PC-9 (cell line): ENCODE measurements at regions not wholly inside any gene's neighbourhood (a gene's known extent, or its start where the extent isn't known, plus 50 kb on each side); places are given as distances from the start of the nearest gene placed in this dataset.

Experiments used
- BruUV-seq: library from RNA; stranded (reverse); fragments of 400-500 nt; replicated peaks from 2 replicates; lab custom pipeline; 2021; lab: Mats Ljungman, UMichigan
- CTCF ChIA-PET: fragments of 300-600 bp; sonication (Branson Sonifier 250); formaldehyde crosslinking; loops from one replicate; lab custom pipeline; 2022; ENCODE audit warnings: antibody characterized with exemption; lab: Charles Lee
- POLR2A ChIA-PET: fragments of 300-600 bp; sonication (Branson Sonifier 250); formaldehyde crosslinking; loops from one replicate; lab custom pipeline; 2022; ENCODE audit warnings: antibody characterized with exemption; ENCODE audit not compliant: unreplicated experiment; lab: Charles Lee
- DNase-seq, 2 experiments: peaks; one replicate each; pipeline versions ENCODE4 v3.0.0 to v3.0.0-alpha.2; 2015 to 2022; ENCODE audit warnings: mixed read lengths in 1 of 2
- H2AFZ ChIP-seq: fragments of 200-600 bp; sonication (generic); 2 replicates; pipeline ENCODE4 v1.8.1; 2017; ENCODE audit warnings: antibody characterized with exemption
- H3F3A ChIP-seq: fragments of 200-600 bp; sonication (generic); 2 replicates; pipeline ENCODE4 v1.8.1; 2017; ENCODE audit warnings: antibody characterized with exemption, mild to moderate bottlenecking, low read depth; ENCODE audit not compliant: insufficient read depth
- H3K27ac ChIP-seq: fragments of 200-600 bp; sonication (generic); 2 replicates; pipeline ENCODE4 v1.6.1; 2016; ENCODE audit warnings: mixed run types
- H3K27me3 ChIP-seq: fragments of 200-600 bp; sonication (generic); 2 replicates; pipeline ENCODE4 v1.6.1; 2016; ENCODE audit warnings: low read depth, mixed run types; ENCODE audit not compliant: insufficient read depth
- H3K36me3 ChIP-seq: fragments of 200-600 bp; sonication (generic); 2 replicates; pipeline ENCODE4 v1.6.1; 2016; ENCODE audit warnings: low read depth, mixed run types
- H3K4me1 ChIP-seq: fragments of 200-600 bp; sonication (generic); replicated peaks from 2 replicates; pipeline ENCODE4 v1.6.1; 2016; ENCODE audit warnings: mixed run types; ENCODE audit not compliant: insufficient read depth
- H3K4me2 ChIP-seq: fragments of 200-600 bp; sonication (generic); 2 replicates; pipeline ENCODE4 v1.6.1; 2017; ENCODE audit warnings: mixed run types
- H3K4me3 ChIP-seq: fragments of 200-600 bp; sonication (generic); 2 replicates; pipeline ENCODE4 v1.6.1; 2016; ENCODE audit warnings: mixed run types
- H3K79me2 ChIP-seq: fragments of 200-600 bp; sonication (generic); 2 replicates; pipeline ENCODE4 v1.6.1; 2017; ENCODE audit warnings: low read depth, mixed run types
- H3K9me2 ChIP-seq: fragments of 200-600 bp; sonication (generic); 2 replicates; pipeline ENCODE4 v1.8.1; 2017; ENCODE audit warnings: mild to moderate bottlenecking; ENCODE audit not compliant: insufficient read depth
- H3K9me3 ChIP-seq: fragments of 200-600 bp; sonication (generic); 2 replicates; pipeline ENCODE4 v1.8.1; 2016; ENCODE audit warnings: low read depth; ENCODE audit not compliant: insufficient read depth
- H4K20me1 ChIP-seq: fragments of 200-600 bp; sonication (generic); 2 replicates; pipeline ENCODE4 v1.8.1; 2017; ENCODE audit not compliant: insufficient read depth
- EZH2 ChIP-seq: fragments of 200-600 bp; sonication (generic); IDR thresholded peaks from 2 replicates; pipeline ENCODE4 v1.8.0; 2017; ENCODE audit warnings: antibody characterized with exemption, low read depth
- intact Hi-C: fragments of 100-400 bp; cut with micrococcal nuclease; formaldehyde crosslinking; loops from one replicate; pipeline ENCODE4 v1.10.0; 2022; ENCODE audit not compliant: unreplicated experiment
- TF ChIP-seq, protein P1 (sequence below): fragments of 200-600 bp; sonication (generic); conservative IDR thresholded peaks from 2 replicates; pipeline ENCODE4 v1.6.1; 2017; ENCODE audit warnings: mixed run types, antibody characterized with exemption, mild to moderate bottlenecking, moderate library complexity

DNA sequence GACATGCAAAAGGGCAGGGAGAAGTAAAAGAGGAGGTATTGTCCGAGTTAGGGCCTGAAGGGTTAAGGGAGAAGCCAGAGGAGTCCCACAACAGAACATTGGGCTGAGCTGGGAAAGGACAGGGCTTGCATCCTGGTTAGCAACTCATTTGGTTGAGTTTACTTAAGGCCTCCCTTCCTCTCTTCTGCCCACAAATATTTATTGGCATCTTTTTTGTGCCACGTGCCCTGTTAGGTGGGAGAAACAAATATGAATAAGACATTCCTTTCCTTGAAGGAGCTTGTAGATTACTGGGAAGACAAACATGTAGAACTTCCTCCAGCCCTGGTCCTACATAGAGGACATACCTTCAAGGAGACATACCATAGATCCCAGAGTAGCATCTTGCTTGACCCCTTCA is 53.0 kb upstream of the PRELP start:
- Histone ChIP-seq H3K79me2 (no peaks in the 10 kb centered on the region), H3K4me3 (no peak overlapping the region), H3K4me2 (no peak overlapping the region), H4K20me1 (no peaks in the 10 kb centered on the region), H3F3A (no peaks in the 10 kb centered on the region; the same call in 1 of the 2 replicates), H3K9me2 (no peaks in the 10 kb centered on the region), H3K9me3 (no peaks in the 10 kb centered on the region), H2AFZ (no peak overlapping the region), H3K27ac (no peak overlapping the region), H3K36me3 (no peaks in the 10 kb centered on the region), H3K4me1 (no peaks in the 10 kb centered on the region), H3K27me3 (peaks cover 70% of the 10 kb centered on the region)
- no TSS peak for BruUV-seq
- ChIA-PET CTCF (no interaction called here), POLR2A (interaction anchor here (0.6 kb wide), 1 partner anchor 1012 kb away, joined by 3 read pairs; no protein-coding TSS in a partner anchor)
- intact Hi-C loops, result no loop called here
- TF ChIP-seq EZH2, result no peak
- TF ChIP-seq, protein P1, sequence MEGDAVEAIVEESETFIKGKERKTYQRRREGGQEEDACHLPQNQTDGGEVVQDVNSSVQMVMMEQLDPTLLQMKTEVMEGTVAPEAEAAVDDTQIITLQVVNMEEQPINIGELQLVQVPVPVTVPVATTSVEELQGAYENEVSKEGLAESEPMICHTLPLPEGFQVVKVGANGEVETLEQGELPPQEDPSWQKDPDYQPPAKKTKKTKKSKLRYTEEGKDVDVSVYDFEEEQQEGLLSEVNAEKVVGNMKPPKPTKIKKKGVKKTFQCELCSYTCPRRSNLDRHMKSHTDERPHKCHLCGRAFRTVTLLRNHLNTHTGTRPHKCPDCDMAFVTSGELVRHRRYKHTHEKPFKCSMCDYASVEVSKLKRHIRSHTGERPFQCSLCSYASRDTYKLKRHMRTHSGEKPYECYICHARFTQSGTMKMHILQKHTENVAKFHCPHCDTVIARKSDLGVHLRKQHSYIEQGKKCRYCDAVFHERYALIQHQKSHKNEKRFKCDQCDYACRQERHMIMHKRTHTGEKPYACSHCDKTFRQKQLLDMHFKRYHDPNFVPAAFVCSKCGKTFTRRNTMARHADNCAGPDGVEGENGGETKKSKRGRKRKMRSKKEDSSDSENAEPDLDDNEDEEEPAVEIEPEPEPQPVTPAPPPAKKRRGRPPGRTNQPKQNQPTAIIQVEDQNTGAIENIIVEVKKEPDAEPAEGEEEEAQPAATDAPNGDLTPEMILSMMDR, result no peak
- no peak for DNase-seq

DNA sequence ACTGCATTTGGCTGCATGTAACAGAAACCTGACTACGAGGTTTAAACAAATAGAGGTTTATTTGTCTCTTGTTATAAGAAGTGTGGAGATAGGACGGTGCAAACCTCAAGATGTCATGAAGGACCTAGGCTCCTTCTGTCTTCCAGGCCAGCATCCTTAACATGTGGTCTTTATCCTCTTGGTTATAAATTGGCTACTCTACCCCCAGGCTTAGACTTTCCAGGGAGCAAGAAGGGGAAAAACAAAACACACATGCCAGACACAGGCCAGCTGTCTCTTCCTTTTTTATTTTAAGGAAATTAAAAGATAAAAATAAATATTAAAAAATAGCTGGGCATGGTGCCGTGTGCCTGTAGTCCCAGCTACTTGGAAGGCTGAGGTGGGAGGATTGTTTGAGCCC is 51.3 kb upstream of the PRELP start:
- CTCF ChIA-PET, result no interaction called here
- Histone ChIP-seq H3K79me2 (no peaks in the 10 kb centered on the region), H3K9me2 (no peaks in the 10 kb centered on the region), H3K9me3 (no peaks in the 10 kb centered on the region), H3F3A (no peaks in the 10 kb centered on the region; the same call in 1 of the 2 replicates), H3K36me3 (no peaks in the 10 kb centered on the region), H4K20me1 (no peaks in the 10 kb centered on the region), H3K27me3 (peaks cover 75% of the 10 kb centered on the region), H3K27ac (no peak overlapping the region), H2AFZ (no peak overlapping the region), H3K4me2 (no peak overlapping the region), H3K4me1 (no peaks in the 10 kb centered on the region), H3K4me3 (no peak overlapping the region)
- TF ChIP-seq, protein P1, result no peak
- no peak for TF ChIP-seq EZH2
- intact Hi-C loops, result no loop called here
- no peak for DNase-seq
- no TSS peak for BruUV-seq
- POLR2A ChIA-PET, result no interaction called here

DNA sequence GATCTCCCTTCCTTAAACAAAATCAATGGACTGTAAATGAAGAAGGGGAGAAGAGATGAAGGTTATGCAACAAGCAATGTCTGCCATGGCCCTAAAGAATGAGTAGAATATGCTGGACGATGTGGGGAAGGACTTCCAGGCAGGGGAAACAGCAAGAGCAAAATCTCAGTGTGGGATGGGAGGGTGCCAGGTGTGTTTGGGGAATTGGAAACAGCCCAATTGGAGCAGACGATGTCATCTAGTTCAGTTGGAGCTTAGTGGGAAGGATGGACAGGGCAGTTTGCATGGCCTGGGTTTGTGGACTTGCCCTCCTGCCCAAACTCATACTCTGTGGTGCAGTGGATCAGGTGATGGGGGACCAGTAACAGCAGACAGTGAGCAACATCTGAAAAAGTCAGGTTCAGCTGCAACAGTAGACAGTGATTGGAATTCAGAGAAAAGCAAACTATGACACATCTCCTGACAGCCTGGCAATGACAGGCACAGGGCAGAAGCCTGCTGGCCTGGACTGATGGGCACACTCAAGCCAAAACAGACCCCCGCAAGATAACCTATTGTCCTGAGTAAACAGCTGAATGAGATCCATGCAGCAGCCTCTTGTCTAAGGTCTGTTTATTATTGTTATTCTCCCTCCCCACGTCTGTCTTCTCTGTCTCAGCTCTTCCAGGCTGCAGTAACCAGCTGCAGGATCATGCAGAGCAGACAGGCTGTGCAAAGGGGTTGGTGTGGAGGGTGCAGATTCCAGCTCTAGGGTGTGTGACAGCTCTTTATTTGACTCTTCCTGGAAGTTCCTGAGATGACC is 50.5 kb upstream of the PRELP start:
- ChIA-PET POLR2A (interaction anchor here (0.5 kb wide), 1 partner anchor 103 kb away, joined by 36 read pairs; no protein-coding TSS in a partner anchor), CTCF (no interaction called here)
- BruUV-seq, result no TSS peak

More for the DNA sequence above, 50.5 kb upstream of the PRELP start:
- H3K4me3 ChIP-seq, result no peak overlapping the region
- peaks cover 76% of the 10 kb centered on the region for H3K27me3 ChIP-seq
- no peaks in the 10 kb centered on the region for H4K20me1 ChIP-seq
- no peak overlapping the region for H3K27ac ChIP-seq
- H2AFZ ChIP-seq, result no peak overlapping the region
- TF ChIP-seq EZH2, result no peak
- TF ChIP-seq, protein P1, result no peak
- DNase-seq, result no peak
- H3F3A ChIP-seq, result no peaks in the 10 kb centered on the region; the same call in 1 of the 2 replicates
- H3K4me1 ChIP-seq, result no peaks in the 10 kb centered on the region
- intact Hi-C loops, result no loop called here
- no peaks in the 10 kb centered on the region for H3K79me2 ChIP-seq
- no peak overlapping the region for H3K4me2 ChIP-seq
- H3K9me3 ChIP-seq, result no peaks in the 10 kb centered on the region
- H3K9me2 ChIP-seq, result no peaks in the 10 kb centered on the region
- no peaks in the 10 kb centered on the region for H3K36me3 ChIP-seq
